PC-9 (cell line): ENCODE measurements at regions not wholly inside any gene's neighbourhood (a gene's known extent, or its start where the extent isn't known, plus 50 kb on each side); places are given as distances from the start of the nearest gene placed in this dataset.

ENCODE experiments used
- EZH2 ChIP-seq: fragments of 200-600 bp; sonication (generic); IDR thresholded peaks from 2 replicates; pipeline ENCODE4 v1.8.0; 2017; ENCODE audit warnings: antibody characterized with exemption, low read depth
- TF ChIP-seq, protein P1 (sequence below): fragments of 200-600 bp; sonication (generic); conservative IDR thresholded peaks from 2 replicates; pipeline ENCODE4 v1.6.1; 2017; ENCODE audit warnings: mixed run types, antibody characterized with exemption, mild to moderate bottlenecking, moderate library complexity

DNA sequence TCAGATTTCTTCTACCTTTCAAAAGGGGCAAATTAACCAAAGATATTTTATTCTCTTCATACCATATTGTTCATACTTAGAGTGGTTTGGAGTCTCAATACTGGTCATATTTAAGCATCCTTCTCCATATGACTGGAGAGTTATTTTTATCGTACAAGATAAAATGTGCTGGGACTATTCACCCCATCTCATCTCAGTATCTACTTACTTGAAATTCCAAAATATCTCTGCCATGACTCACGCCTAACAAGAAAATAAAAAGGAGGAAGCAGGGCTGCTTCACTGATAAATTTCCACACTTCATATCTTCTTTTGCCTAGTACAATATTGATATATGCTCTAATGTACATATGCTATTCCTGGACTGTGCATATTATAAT, 277.9 kb upstream of the CDH9 start:
- TF ChIP-seq, protein P1, sequence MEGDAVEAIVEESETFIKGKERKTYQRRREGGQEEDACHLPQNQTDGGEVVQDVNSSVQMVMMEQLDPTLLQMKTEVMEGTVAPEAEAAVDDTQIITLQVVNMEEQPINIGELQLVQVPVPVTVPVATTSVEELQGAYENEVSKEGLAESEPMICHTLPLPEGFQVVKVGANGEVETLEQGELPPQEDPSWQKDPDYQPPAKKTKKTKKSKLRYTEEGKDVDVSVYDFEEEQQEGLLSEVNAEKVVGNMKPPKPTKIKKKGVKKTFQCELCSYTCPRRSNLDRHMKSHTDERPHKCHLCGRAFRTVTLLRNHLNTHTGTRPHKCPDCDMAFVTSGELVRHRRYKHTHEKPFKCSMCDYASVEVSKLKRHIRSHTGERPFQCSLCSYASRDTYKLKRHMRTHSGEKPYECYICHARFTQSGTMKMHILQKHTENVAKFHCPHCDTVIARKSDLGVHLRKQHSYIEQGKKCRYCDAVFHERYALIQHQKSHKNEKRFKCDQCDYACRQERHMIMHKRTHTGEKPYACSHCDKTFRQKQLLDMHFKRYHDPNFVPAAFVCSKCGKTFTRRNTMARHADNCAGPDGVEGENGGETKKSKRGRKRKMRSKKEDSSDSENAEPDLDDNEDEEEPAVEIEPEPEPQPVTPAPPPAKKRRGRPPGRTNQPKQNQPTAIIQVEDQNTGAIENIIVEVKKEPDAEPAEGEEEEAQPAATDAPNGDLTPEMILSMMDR = no peak
- no peak for TF ChIP-seq EZH2
